GM18502 (cell line): ENCODE measurements at regions not wholly inside any gene's neighbourhood (a gene's known extent, or its start where the extent isn't known, plus 50 kb on each side); places are given as distances from the start of the nearest gene placed in this dataset.
"Not testable (repeated sequence)": the region's sequence is repeated elsewhere in the genome, so short reads cannot be mapped to it uniquely, and the experiment has no call there.

Source experiments
- ATAC-seq: cut with Tn5 transposase; IDR thresholded peaks from one replicate; pipeline ENCODE4 v1.9.1; 2021; ENCODE audit warnings: mild to moderate bottlenecking; ENCODE audit not compliant: unreplicated experiment, poor library complexity

DNA sequence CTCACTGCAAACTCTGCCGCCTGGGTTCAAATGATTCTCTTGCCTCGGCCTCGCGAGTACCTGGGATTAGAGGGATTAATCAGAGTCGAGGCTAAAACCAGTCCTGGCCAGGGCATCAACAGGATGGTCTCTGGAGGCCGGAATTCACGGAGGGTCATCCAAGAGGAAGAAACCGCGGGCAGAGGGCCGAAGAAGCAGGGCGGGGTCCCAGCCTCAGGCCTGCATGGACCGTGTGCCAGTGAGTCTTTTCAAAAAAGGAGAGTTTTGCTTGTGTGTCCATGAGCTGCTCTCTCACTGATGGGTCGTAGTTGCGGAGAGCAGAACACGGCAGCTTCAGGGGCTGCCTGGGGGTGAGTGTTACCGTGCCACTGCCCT is 295.1 kb upstream of the ZNF337 start:
- no peak for ATAC-seq

GRCh38 chr20:25991051-25991755 is 294.6 kb upstream of the ZNF337 start:
- no peak for ATAC-seq

DNA sequence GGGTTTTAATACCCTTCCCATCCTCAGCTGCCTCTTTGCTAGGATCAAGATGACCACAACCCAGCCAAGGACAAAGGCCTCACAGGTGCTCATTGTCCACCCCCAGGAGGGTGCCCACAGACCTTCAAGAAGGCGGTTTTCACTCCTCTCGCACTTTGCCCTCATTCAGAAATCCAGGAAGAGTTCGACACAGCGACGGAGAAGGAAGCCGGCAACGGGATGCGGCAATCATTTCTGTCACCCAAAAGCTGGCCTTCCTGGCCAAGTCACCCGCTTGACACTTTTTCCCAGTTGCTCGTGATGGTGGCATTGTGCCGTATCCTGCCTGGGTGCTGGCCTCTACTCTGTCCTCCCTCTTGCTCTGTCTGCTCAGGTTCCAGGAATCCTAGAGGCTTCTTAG is 293.0 kb upstream of the ZNF337 start:
- not testable (repeated sequence) for ATAC-seq

GRCh38 chr20:25989196-25989595 is 292.5 kb upstream of the ZNF337 start:
- ATAC-seq = no peak

- not testable (repeated sequence) for ATAC-seq
Measured at GRCh38 chr20:25987928-25988560, 291.4 kb upstream of the ZNF337 start.

DNA sequence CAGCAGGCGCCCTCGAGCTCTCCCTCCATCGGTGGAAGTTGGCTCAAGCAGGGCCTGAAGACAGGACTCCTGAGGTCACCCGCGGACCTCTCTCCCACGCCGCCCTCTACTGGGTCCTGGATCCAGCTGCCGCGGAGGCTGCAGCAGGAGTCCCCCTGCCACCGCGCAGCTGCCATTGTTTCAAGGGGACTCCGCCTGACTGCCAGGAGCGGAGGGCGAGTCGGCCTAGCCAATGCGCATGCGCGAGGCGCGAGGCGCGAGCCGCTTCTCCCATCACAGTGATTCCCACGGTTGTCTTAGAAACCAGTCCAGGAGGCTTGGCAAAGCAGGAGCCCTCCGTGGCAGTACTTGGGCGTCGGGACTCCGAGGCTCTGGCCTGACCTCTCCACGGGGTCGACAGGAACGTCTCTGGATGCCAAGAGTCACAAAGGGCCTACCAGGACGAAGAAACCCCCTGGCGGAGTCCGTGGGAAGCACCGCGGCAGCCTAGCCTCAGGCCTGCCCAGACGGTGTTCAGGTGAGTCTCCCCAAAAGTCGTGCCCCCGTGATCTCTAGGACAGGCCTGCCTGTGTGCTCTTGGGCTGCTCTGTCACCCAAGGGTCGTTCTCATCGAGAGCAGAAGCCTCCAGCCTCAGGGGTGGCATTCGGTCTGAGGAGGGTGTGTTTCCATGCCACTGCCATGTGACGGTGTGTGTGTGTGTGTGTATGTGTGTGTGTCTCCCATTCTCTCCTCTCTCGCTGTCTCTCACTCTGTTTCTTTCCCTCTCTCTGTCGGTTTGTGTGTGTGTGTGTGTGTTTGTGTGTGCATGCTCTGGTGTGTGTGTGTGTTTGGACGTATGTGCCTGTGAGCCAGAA is 290.6 kb upstream of the ZNF337 start:
- ATAC-seq = peak; percentile 98

DNA sequence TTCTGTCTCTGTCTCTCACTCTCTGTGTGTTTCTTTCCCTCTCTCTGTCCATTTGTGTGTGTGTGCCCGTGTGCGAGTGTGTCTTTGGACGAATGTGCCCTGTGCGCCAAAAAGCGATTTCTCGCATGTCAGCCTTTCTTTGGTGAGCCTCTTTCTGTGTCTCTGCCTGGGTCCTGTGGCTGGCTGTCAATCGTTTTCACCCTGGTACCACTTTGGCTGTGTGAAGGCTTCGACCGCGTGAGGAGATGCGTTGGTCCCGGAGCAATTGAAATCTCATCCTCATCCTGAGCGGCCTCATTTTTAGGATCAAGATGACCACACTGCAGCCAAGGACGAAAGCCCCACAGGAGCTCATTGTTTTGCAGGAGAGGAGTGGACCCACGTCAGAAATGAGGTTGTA is 288.9 kb upstream of the ZNF337 start:
- no peak for ATAC-seq

DNA sequence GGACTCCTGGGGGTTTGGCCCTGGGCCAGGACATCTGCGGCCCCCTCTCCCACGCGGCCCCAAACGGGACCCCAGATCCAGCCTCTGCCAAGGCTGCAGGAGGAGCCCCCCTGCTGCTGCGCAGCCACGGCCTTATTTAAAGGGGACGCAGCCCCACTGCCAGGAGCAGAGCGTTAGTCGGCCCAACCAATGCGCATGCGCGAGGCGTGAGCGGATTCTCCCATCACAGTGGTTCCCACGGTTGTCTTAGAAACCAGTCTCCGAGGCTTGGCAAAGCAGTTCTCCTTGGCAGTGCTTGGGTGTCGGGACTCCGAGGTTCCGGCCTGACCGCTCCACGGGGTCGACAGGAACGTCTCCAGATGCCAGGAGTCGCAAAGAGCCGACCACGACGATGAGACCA is 288.3 kb upstream of the ZNF337 start:
- ATAC-seq = no peak

DNA sequence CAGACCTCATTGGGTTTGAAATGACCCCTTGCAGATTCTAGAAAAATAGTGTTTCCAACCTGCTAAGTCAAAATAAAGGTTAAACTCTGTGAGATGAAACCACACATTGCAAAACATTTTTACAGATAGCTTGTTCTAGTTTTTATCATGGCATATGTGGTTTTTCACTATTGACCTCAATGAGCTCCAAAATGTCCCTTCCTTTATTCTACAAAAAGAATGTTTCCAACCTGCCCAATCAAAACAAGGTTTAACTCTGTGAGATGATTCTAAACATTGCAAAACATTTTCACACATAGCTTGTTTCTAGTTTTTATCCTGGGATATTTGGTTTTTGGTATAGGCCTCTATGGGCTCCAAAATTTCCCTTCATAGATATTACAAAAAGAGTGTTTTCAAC is 286.0 kb upstream of the ZNF337 start:
- ATAC-seq = not testable (repeated sequence)

DNA sequence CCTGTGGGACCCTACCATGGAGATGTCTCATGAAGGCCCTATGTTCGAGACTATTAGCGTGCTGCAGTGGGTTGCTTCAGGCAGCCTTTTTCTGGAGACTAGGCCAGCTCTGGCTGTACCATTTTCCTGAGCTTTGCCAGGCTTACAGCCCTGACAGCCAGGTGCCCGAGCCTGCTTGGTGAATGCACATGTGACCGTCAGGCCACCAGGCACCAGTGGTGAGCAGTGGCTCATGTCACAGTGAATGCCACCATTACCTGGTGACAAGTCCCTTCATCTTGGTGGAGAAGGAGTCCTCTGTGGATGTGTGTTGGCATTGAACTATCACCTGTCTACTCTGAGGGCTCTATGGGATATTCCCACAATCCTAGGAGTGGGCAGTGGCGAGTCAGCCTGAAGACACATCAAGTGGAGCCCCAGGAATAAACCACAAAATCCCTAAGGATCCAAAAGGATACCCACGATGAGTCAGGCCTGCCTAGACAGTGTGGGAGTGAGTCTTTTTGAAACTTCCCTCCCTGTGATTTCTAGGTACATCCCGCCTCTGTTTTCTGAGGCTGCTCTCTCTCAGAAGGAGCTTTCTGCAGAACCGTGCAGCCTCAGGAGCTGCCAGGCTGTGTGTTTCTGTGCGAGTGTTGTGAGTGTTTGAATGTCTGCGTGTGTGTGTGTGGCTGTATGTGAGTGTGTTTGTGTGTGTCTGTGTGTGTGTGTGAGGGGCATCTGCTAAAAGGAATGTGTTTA is 282.0 kb upstream of the ZNF337 start:
- ATAC-seq = not testable (repeated sequence)

DNA sequence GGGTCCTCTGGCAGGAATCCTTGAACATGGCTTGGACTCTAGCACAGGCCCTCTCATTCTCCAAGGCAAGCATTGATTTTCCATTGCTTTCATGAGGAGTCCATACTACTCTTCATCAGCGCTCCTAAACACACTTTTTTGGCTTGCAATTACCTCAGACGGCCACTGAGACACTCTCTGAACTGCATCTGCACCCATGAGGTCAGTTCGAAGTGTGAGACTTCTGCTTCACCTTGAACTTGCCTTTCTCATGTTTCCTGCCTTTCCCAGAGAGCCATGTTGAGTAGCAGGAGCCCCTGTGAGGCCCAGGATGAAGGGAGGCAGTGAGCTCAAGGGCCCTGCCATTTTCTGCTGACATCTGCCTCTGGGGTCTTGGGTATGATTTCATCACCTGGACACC is 279.2 kb upstream of the ZNF337 start:
- ATAC-seq = not testable (repeated sequence)

- not testable (repeated sequence) for ATAC-seq
Measured at GRCh38 chr20:25965203-25965602, 268.6 kb upstream of the ZNF337 start.

DNA sequence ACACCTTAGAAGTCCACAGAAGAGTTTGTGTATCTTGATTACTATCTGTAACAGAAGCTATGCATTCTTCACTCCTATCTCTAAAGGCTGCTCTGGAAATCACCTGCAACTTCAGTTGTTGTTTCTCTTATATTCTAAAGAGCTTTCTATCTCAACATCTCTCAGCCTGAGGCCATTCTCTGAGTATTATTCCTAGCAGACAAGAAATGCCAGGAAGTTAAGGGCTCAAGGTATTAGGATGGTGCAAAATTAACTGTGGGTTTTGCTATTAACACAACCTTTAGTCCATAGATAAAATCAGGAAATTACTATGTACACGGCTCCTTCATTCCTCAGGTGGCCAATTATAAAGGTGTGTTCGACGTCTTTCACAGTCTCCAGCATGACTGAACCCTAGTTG is 257.2 kb upstream of the ZNF337 start:
- not testable (repeated sequence) for ATAC-seq

GRCh38 chr20:25935230-25935629 is 238.6 kb upstream of the ZNF337 start:
- ATAC-seq = not testable (repeated sequence)

GRCh38 chr20:25932806-25933205 is 236.2 kb upstream of the ZNF337 start:
- not testable (repeated sequence) for ATAC-seq

- ATAC-seq = not testable (repeated sequence)
Measured at GRCh38 chr20:25932170-25932569, 235.5 kb upstream of the ZNF337 start.

DNA sequence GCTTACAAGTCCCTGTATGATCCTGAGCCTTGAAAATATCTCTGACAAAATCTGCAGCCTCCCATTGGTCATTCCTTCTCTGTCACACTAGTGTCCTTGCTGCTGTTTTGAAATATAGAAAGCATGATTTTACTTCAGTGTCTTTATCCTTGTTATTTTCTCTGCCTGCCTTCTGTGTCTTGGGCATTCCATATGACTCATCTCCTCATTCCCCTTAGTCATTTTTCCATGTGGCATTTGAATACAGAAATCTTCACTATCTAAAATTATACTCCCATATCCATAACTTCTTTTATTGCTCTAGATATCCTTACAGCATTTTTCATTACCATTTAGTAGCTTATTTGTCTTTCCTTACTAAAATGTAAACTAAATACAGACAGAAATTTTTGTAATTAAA is 205.7 kb upstream of the ZNF337 start:
- not testable (repeated sequence) for ATAC-seq

DNA sequence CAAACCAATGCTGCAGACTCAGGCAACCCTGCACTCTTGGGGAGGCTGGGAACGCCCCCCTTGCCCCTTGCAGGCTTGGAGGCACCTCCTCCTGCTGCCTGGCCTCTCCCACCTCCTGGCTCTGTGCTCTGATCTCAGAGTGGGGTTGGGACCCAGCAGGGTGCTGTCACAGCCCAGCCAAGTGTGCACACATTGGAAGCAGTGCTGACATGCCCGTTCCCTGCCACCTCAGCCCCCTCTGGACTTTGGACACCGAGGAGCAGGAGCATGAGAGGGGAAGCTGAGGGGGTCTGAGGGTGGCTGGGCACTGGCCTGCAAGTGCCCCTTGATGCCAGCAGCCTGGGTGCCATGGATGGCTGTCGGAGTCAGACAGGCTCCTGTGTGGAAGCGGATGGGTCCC is 202.0 kb upstream of the ZNF337 start:
- ATAC-seq = not testable (repeated sequence)

DNA sequence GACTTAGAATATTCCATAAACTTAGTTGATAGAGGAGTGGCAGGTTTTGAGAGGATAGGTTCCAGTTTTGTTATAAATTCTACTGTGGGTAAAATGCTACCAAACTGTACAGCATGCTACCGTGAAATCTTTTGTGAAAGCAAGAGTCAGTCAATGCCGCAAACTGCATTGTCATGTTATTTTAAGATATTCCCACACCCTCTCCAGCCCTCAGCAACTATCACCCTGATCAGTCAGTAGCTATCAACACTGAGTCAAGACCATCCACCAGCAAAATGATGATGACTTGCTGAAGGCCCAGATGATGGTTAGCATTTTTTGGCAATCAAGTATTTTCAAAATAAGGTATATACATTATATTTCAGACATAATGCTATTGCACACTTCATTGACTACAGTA is 182.4 kb upstream of the ZNF337 start:
- ATAC-seq = not testable (repeated sequence)

- not testable (repeated sequence) for ATAC-seq
Measured at GRCh38 chr20:25868650-25868979, 172.0 kb upstream of the ZNF337 start.
